Esophagus squamous epithelium (tissue), 4 donors: ENCODE measurements at regions not wholly inside any gene's neighbourhood (a gene's known extent, or its start where the extent isn't known, plus 50 kb on each side); places are given as distances from the start of the nearest gene placed in this dataset.

Experiments used
- CTCF ChIP-seq, 6 experiments: fragments of 450-650 bp in 4 of 6; fragments of 200-600 bp in 2 of 6; sonication (generic) in 2 of 6; IDR thresholded peaks; one replicate each; pipeline ENCODE4 v1.5.1; 2016 to 2019; ENCODE audit warnings: antibody characterized with exemption in 6 of 6, mild to moderate bottlenecking in 4 of 6, moderate library complexity in 4 of 6
- POLR2A ChIP-seq, 4 donors: fragments of 450-650 bp; IDR thresholded peaks; one replicate each; pipeline ENCODE4 v1.6.1; 2017; ENCODE audit warnings: antibody characterized with exemption in 4 of 4, mild to moderate bottlenecking in 4 of 4, moderate library complexity in 3 of 4

GRCh38 chr4:35250331-35250730 is 994.0 kb downstream of the ARAP2 start:
- TF ChIP-seq CTCF (IDR thresholded peaks at IDR 0.05): no peak
- no peak for TF ChIP-seq POLR2A (IDR thresholded peaks at IDR 0.05)
